ENCODE measurements at regions not wholly inside any gene's neighbourhood (a gene's known extent, or its start where the extent isn't known, plus 50 kb on each side); places are given as distances from the start of the nearest gene placed in this dataset.

- Histone ChIP-seq H3K4me3 (no peak overlapping the region), H3K9me3 (no peaks in the 10 kb centered on the region), H3K4me1 (replicated peaks) (no peaks in the 10 kb centered on the region), H3K27ac (no peak overlapping the region), H3K36me3 (no peaks in the 10 kb centered on the region), H3K27me3 (replicated peaks; ENCODE audit: insufficient read depth) (no peaks in the 10 kb centered on the region)
- intact Hi-C loops (cut with DNase I) = no loop called here
- TF ChIP-seq, protein P1, sequence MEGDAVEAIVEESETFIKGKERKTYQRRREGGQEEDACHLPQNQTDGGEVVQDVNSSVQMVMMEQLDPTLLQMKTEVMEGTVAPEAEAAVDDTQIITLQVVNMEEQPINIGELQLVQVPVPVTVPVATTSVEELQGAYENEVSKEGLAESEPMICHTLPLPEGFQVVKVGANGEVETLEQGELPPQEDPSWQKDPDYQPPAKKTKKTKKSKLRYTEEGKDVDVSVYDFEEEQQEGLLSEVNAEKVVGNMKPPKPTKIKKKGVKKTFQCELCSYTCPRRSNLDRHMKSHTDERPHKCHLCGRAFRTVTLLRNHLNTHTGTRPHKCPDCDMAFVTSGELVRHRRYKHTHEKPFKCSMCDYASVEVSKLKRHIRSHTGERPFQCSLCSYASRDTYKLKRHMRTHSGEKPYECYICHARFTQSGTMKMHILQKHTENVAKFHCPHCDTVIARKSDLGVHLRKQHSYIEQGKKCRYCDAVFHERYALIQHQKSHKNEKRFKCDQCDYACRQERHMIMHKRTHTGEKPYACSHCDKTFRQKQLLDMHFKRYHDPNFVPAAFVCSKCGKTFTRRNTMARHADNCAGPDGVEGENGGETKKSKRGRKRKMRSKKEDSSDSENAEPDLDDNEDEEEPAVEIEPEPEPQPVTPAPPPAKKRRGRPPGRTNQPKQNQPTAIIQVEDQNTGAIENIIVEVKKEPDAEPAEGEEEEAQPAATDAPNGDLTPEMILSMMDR (IDR thresholded peaks at IDR 0.05) = no peak
- TF ChIP-seq POLR2A (IDR thresholded peaks at IDR 0.05) (no peak), POLR2AphosphoS5 (IDR thresholded peaks at IDR 0.05) (no peak)
- DNase-seq (ENCODE audit: low spot score) = no peak
- 64% methylated on average over 2 of the region's 2 CpGs for WGBS
Measured at GRCh38 chr15:97026781-97027180, 696.3 kb downstream of the NR2F2 start.

DNA sequence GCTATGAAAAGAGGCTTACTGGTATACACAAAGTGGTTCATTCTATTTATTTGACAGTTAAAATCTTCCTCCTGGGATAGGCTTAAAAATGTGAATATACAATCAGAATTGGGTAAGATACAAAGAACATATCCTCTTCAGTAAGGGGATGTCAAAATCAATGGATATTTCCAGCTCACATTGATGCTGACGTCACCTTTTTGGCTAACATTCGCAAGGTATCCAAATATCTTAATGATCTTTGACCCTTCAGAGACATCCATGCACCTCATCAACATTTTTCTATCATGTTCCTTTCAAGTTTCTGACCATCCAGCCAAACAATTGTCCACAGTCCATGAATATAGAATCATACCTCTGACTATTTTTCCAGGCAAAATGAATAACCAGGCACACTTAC is 697.3 kb downstream of the NR2F2 start:
- intact Hi-C loops (cut with DNase I) = no loop called here
- DNase-seq (ENCODE audit: low spot score) = no peak
- no peaks in the 10 kb centered on the region for H3K4me1 ChIP-seq (replicated peaks)
- H3K9me3 ChIP-seq = no peaks in the 10 kb centered on the region
- H3K4me3 ChIP-seq = no peak overlapping the region
- no peak overlapping the region for H3K27ac ChIP-seq
- H3K36me3 ChIP-seq = no peaks in the 10 kb centered on the region
- no peaks in the 10 kb centered on the region for H3K27me3 ChIP-seq (replicated peaks; ENCODE audit: insufficient read depth)
- TF ChIP-seq, protein P1 (IDR thresholded peaks at IDR 0.05) = no peak
- TF ChIP-seq POLR2AphosphoS5 (IDR thresholded peaks at IDR 0.05) = no peak
- no peak for TF ChIP-seq POLR2A (IDR thresholded peaks at IDR 0.05)
- WGBS = 95% methylated on average over 2 of the region's 2 CpGs

GRCh38 chr15:97030251-97030650 is 699.8 kb downstream of the NR2F2 start:
- intact Hi-C loops (cut with DNase I) = no loop called here
- no peaks in the 10 kb centered on the region for H3K36me3 ChIP-seq
- 96% methylated on average over 2 of the region's 2 CpGs for WGBS

GRCh38 chr15:97036301-97036700 is 705.8 kb downstream of the NR2F2 start:
- TF ChIP-seq POLR2A (IDR thresholded peaks at IDR 0.05) = no peak
- TF ChIP-seq, protein P1 (IDR thresholded peaks at IDR 0.05) = no peak
- TF ChIP-seq POLR2AphosphoS5 (IDR thresholded peaks at IDR 0.05) = no peak
- no peaks in the 10 kb centered on the region for H3K27me3 ChIP-seq (replicated peaks; ENCODE audit: insufficient read depth)
- H3K4me3 ChIP-seq = no peak overlapping the region
- H3K36me3 ChIP-seq = no peaks in the 10 kb centered on the region
- H3K27ac ChIP-seq = no peak overlapping the region
- DNase-seq (ENCODE audit: low spot score) = no peak
- no peaks in the 10 kb centered on the region for H3K9me3 ChIP-seq
- 84% methylated on average over 3 of the region's 3 CpGs for WGBS
- intact Hi-C loops (cut with DNase I) = no loop called here
- H3K4me1 ChIP-seq (replicated peaks) = no peaks in the 10 kb centered on the region

More at GRCh38 chr15:97030251-97030650, 699.8 kb downstream of the NR2F2 start:
- H3K4me1 ChIP-seq (replicated peaks) = no peaks in the 10 kb centered on the region
- DNase-seq (ENCODE audit: low spot score) = no peak
- H3K4me3 ChIP-seq = no peak overlapping the region
- TF ChIP-seq, protein P1 (IDR thresholded peaks at IDR 0.05) = no peak
- TF ChIP-seq POLR2A (IDR thresholded peaks at IDR 0.05) (no peak), POLR2AphosphoS5 (IDR thresholded peaks at IDR 0.05) (no peak)
- no peaks in the 10 kb centered on the region for H3K27me3 ChIP-seq (replicated peaks; ENCODE audit: insufficient read depth)
- no peak overlapping the region for H3K27ac ChIP-seq
- H3K9me3 ChIP-seq = no peaks in the 10 kb centered on the region

DNA sequence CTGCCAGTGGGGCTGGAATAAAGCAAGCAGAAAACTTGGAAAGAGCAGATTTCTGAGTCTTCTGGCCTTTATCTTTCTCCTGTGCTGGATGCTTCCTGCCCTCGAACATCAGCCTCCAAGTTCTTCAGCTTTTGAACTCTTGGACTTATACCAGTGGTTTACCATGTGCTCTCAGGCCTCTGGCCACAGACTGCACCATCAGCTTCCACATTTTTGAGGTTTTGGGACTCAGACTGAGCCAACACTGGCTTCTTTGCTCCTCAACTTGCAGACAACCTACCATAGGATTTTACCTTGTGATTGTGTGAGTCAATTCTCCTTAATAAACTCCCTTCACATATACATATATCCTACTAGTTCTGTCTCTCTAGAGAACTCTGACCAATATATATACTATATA is 706.6 kb downstream of the NR2F2 start:
- Histone ChIP-seq H3K4me3 (no peak overlapping the region), H3K27me3 (replicated peaks; ENCODE audit: insufficient read depth) (no peaks in the 10 kb centered on the region), H3K27ac (no peak overlapping the region), H3K36me3 (no peaks in the 10 kb centered on the region), H3K4me1 (replicated peaks) (no peaks in the 10 kb centered on the region), H3K9me3 (no peaks in the 10 kb centered on the region)
- WGBS = 76% methylated on average over 1 of the region's 1 CpG
- TF ChIP-seq POLR2AphosphoS5 (IDR thresholded peaks at IDR 0.05) = no peak
- TF ChIP-seq POLR2A (IDR thresholded peaks at IDR 0.05) = no peak
- TF ChIP-seq, protein P1 (IDR thresholded peaks at IDR 0.05) = no peak
- DNase-seq (ENCODE audit: low spot score) = no peak
- intact Hi-C loops (cut with DNase I) = no loop called here

Data from prostate gland (tissue), 2 donors.